Erythroblast (primary cell): ENCODE measurements at regions not wholly inside any gene's neighbourhood (a gene's known extent, or its start where the extent isn't known, plus 50 kb on each side); places are given as distances from the start of the nearest gene placed in this dataset.

Experiments
- DNase-seq, 2 experiments: peaks; one replicate each; lab custom pipeline; 2025; lab: John Stamatoyannopoulos, UW
- GATA1 ChIP-seq: IDR thresholded peaks from 2 replicates; pipeline ENCODE4 v1.6.1; 2011; ENCODE audit warnings: low read depth, mild to moderate bottlenecking, control low read depth, low read length, moderate library complexity
- POLR2A ChIP-seq: IDR thresholded peaks from 2 replicates; pipeline ENCODE4 v1.6.1; 2011; ENCODE audit warnings: mild to moderate bottlenecking, low read length

DNA sequence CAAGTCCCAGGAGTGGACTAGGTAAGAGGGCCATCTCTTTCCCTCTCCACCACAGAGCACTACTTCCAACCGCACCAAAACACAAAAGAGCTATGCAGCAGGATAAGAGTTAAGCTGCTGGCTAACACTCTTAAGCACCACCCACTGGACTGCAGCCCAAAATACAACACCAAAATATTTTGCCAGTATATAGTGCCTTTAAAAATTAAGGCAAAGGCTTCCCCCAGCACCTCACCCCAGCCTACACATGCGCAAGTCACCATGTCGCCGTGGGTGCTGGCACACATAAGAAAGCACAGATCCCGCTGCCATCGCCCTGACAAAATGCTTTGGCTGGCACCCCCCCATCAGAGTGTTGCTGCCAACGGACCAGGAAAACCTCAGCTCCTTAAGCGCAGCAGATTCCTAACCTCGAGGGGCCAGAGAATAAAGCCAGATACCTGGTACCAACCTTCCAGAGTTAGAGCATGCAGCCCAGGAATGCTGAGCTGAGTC is 608.3 kb downstream of the PCDH17 start:
- TF ChIP-seq GATA1 = no peak
- TF ChIP-seq POLR2A = no peak
- DNase-seq = no peak

GRCh38 chr13:58247080-58247479 is 615.5 kb downstream of the PCDH17 start:
- TF ChIP-seq GATA1 = no peak
- no peak for TF ChIP-seq POLR2A
- no peak for DNase-seq

- no peak for DNase-seq
- TF ChIP-seq GATA1 (no peak), POLR2A (no peak)
Observed at GRCh38 chr13:58254943-58255342, 623.4 kb downstream of the PCDH17 start.

DNA sequence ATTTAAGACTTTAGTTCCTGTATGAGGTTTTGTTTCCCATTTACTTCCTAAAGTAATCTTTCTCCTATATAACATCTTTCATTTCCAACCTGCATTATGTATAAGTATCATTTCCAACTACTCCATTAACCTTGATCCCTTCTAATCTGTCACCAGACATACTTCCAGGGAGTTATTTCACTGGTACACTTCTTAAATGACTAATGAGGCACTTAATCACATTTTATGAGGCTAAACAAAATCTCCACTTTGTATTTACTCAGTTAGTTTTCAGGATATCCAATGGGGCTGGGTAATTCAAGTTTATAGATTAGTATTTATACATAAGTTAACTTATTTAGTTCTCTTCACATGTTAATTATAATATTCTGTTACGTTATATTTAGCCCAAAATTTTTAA is 634.7 kb downstream of the PCDH17 start:
- no peak for TF ChIP-seq POLR2A
- TF ChIP-seq GATA1 = no peak
- no peak for DNase-seq

- no peak for TF ChIP-seq POLR2A
- DNase-seq = no peak
Observed at GRCh38 chr13:58298556-58299135, 667.1 kb downstream of the PCDH17 start.

- no peak for TF ChIP-seq POLR2A
- no peak for TF ChIP-seq GATA1
- DNase-seq = no peak
Observed at GRCh38 chr13:58300224-58300623, 668.7 kb downstream of the PCDH17 start.

DNA sequence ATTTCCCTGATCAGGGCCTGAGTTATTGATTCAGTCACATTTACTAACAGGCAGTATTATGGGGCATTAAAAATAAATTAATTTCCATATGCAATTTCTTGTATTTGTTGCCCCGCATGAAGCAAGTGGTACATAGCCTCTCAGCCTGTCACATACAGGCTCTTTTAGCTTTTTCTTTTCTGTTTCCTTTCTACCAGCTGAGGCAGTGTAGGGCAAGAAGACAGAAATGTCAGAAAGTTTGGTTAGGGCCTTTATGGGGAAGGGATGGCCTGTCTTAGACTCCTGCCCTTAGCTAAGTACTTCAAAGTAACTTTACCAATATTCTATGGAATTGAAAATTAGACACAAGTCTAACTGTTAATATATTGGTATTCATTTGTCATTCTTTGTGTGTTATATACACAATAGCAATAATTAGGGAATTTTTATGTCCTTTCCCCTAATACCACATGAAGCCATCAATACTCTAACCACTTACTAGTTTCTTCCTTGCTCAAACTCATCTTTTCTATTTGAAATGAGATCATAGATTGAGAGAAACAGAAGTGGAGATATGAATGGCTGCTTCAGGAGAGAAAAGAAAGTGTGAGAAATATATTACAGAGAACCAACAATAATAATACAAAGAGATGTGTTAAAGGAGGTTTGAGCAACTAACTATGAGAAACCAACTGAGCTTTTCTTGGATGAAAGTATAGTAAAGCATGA is 669.6 kb downstream of the PCDH17 start:
- no peak for DNase-seq

GRCh38 chr13:58302349-58302748 is 670.8 kb downstream of the PCDH17 start:
- no peak for DNase-seq
- TF ChIP-seq GATA1 (no peak), POLR2A (no peak)

More for the DNA sequence above, 669.6 kb downstream of the PCDH17 start:
- TF ChIP-seq POLR2A = no peak

- no peak for DNase-seq
- TF ChIP-seq POLR2A = no peak
- no peak for TF ChIP-seq GATA1
Observed at GRCh38 chr13:58306062-58306461, 674.5 kb downstream of the PCDH17 start.

DNA sequence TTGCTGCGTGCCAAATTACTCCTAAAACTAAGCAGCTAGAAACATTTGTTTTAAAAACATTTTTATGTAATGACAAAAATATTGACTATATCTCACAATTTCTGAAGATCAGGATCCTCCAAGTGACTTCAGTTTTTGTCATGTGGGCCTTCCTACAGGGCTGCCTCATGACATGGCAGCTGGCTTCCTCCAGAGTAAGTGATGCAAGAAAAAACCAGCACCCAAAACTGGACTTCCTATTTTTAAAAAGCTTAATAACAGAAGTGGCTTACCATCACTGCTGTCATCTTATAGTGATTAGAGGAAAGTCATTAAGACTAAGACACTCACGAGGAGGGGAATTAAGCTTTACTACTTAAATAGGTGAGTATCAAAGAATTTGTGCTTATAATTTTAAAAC is 681.7 kb downstream of the PCDH17 start:
- TF ChIP-seq POLR2A (no peak), GATA1 (no peak)
- DNase-seq = no peak

DNA sequence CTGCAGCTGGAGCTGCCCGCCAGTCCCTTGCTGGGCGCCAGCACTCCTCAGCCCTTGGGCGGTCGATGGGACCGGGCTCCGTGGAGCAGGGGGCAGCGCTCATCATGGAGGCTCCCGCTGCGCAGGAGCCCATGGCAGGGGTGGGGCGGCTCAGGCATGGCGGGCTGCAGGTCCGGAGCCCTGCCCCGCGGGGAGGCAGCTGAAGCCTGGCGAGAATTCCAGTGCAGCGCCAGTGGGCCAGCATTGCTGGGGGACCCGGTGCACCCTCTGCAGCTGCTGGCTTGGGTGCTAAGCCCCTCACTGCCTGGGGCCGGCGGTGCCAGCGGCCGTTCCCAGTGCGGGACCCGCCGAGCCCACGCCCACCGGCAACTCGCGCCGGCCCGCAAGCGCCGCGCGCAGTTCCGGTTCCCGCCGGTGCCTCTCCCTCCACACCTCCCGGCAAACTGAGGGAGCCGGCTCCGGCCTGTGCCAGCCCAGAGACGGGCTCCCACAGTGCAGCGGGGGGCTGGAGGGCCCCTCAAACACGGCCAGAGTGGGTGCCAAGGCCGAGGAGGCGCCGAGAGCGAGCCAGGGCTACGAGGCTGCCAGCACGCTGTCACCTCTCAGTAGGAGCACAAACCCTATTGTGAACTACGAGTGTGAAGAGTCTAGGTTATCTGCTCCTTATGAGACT is 687.1 kb downstream of the PCDH17 start:
- TF ChIP-seq GATA1 (no peak), POLR2A (no peak)
- no peak for DNase-seq

DNA sequence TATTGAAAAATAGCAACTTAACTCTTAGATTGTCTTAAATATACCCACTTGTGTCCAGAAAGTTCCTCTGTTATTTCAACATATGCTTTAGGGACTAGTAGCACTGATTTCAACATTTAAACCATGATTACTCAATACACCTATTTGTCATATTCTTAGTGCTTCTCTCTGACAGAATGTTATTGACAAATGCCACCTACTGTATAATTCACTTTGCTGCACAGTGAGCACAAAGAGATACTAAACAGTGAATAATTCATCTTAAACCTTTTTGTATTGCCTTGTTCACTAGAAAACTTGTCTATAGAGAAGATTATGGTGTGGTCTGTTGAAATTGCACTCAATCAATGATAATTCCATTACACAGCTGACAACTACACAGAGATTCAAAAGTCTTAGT is 692.6 kb downstream of the PCDH17 start:
- DNase-seq = no peak
- no peak for TF ChIP-seq POLR2A
- TF ChIP-seq GATA1 = no peak

GRCh38 chr13:58329746-58330145 is 698.2 kb downstream of the PCDH17 start:
- no peak for TF ChIP-seq POLR2A
- no peak for TF ChIP-seq GATA1
- no peak for DNase-seq

DNA sequence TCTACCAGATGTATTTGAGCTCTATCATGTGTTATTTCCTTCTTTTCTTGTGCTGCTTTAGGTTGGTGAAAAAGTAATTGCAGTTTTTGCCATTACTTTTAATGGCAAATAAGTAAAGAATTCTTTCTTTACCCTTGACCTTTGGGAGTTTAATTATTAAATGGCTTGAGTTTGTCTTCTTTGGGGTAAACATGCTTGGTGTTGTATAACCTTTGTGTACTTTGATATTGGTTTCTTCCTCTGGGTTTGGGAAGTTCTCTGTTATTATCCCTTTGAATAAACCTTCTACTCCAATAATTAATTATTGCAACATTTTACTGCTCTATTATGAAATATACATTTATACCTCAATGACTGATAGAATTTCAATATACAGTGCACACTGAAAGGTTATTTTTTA is 709.4 kb downstream of the PCDH17 start:
- TF ChIP-seq GATA1 = no peak
- no peak for TF ChIP-seq POLR2A
- no peak for DNase-seq
